K562 (cell line): ENCODE measurements at regions not wholly inside any gene's neighbourhood (a gene's known extent, or its start where the extent isn't known, plus 50 kb on each side); places are given as distances from the start of the nearest gene placed in this dataset.

Experiments
- ARID4B ChIP-seq: sonication (generic); formaldehyde crosslinking; IDR thresholded peaks from 2 replicates; pipeline ENCODE4 v1.8.0; 2022; ENCODE audit warnings: mild to moderate bottlenecking, missing genetic modification reagents
- BACH1 ChIP-seq: fragments of 200-800 bp; sonication (Bioruptor generic); IDR thresholded peaks from 2 replicates; pipeline ENCODE4 v1.6.1; 2016; ENCODE audit warnings: missing genetic modification characterization, missing compliant biosample characterization
- CTCF ChIP-seq, 3 experiments: IDR thresholded peaks in 2 of 3; conservative IDR thresholded peaks in 1 of 3; 2 replicates each; pipeline ENCODE4 v1.5.1; 2011 to 2012; ENCODE audit warnings: low read length in 3 of 3, mild to moderate bottlenecking in 3 of 3, control low read depth in 2 of 3, improper control_type of control experiment in 1 of 3, inconsistent platforms in 1 of 3, low read depth in 1 of 3, mixed read lengths in 1 of 3, moderate library complexity in 1 of 3; ENCODE audit not compliant: insufficient read depth in 2 of 3
- ESRRB ChIP-seq: fragments of 250-450 bp; sonication (Bioruptor Pico); IDR thresholded peaks from 2 replicates; pipeline ENCODE4 v1.5.0; 2020; ENCODE audit warnings: mild to moderate bottlenecking, moderate library complexity, borderline replicate concordance
- GTF2F1 ChIP-seq: IDR thresholded peaks from 2 replicates; pipeline ENCODE4 v1.6.1; 2011; ENCODE audit warnings: low read depth, low read length, improper control_type of control experiment
- HCFC1 ChIP-seq: IDR thresholded peaks from 2 replicates; pipeline ENCODE4 v1.6.1; 2012; ENCODE audit warnings: low read depth, low read length, improper control_type of control experiment
- L3MBTL2 ChIP-seq: fragments of 450-650 bp; IDR thresholded peaks from 2 replicates; pipeline ENCODE4 v1.6.1; 2016; ENCODE audit warnings: mild to moderate bottlenecking, moderate library complexity
- MAZ ChIP-seq, 2 experiments: fragments of 450-650 bp in 1 of 2; sonication (generic) in 1 of 2; formaldehyde crosslinking; IDR thresholded peaks in 1 of 2; conservative IDR thresholded peaks in 1 of 2; 2 replicates each; pipeline versions ENCODE4 v1.4.0 to v1.5.0; 2020; ENCODE audit warnings: mild to moderate bottlenecking in 1 of 2, missing genetic modification reagents in 1 of 2
- NR2C2 ChIP-seq, 2 experiments: fragments of 200-800 bp in 1 of 2; sonication (Bioruptor generic) in 1 of 2; sonication (generic) in 1 of 2; formaldehyde crosslinking in 1 of 2; IDR thresholded peaks; 2 replicates each; pipeline versions ENCODE4 v1.6.1 to v1.8.0; 2016 to 2022; ENCODE audit warnings: mild to moderate bottlenecking in 1 of 2, missing compliant biosample characterization in 1 of 2, missing genetic modification characterization in 1 of 2, missing genetic modification reagents in 1 of 2
- RAD51 ChIP-seq: fragments of 450-650 bp; IDR thresholded peaks from 2 replicates; pipeline ENCODE4 v1.7.1; 2016; ENCODE audit warnings: low read depth, mild to moderate bottlenecking, borderline replicate concordance
- RB1 ChIP-seq: fragments of 450-650 bp; IDR thresholded peaks from 2 replicates; pipeline ENCODE4 v1.6.1; 2017; ENCODE audit warnings: low read depth, mild to moderate bottlenecking
- TAF7 ChIP-seq: fragments of 450-650 bp; IDR thresholded peaks from 2 replicates; pipeline ENCODE4 v1.6.1; 2016; ENCODE audit warnings: missing genetic modification characterization, missing compliant biosample characterization
- TFE3 ChIP-seq: fragments of 450-650 bp; formaldehyde crosslinking; IDR thresholded peaks from 2 replicates; pipeline ENCODE4 v1.4.0; 2020; ENCODE audit warnings: mild to moderate bottlenecking, mixed read lengths
- ZNF436 ChIP-seq: fragments of 250-450, 450-650 bp; sonication (Bioruptor Pico); formaldehyde crosslinking; IDR thresholded peaks from 2 replicates; pipeline ENCODE4 v1.7.0; 2020; ENCODE audit warnings: mild to moderate bottlenecking
- ZNF57 ChIP-seq: fragments of 450-650 bp; formaldehyde crosslinking; IDR thresholded peaks from 2 replicates; pipeline ENCODE4 v1.4.0; 2020; ENCODE audit warnings: mild to moderate bottlenecking, moderate library complexity
- ZNF644 ChIP-seq: fragments of 200-800 bp; sonication (Bioruptor generic); IDR thresholded peaks from 2 replicates; pipeline ENCODE4 v1.6.1; 2016; ENCODE audit warnings: low read depth, missing genetic modification characterization, missing compliant biosample characterization
- TF ChIP-seq, protein P1 (sequence below): fragments of 450-650 bp; IDR thresholded peaks from 2 replicates; pipeline ENCODE4 v1.6.1; 2014; ENCODE audit warnings: low read depth, mild to moderate bottlenecking, moderate library complexity, borderline replicate concordance

GRCh38 chr7:106371629-106372028 lies 86.8 kb upstream of the NAMPT start (continued):
- 0 out of 4 replicates have a peak, but pooled peaks of 1 of the 2 experiments have one; percentile 34 for TF ChIP-seq MAZ (CRISPR knock-in tag; conservative IDR thresholded peaks at IDR 0.05 in 1 of 2, IDR thresholded peaks at IDR 0.05 in 1 of 2)
- no peak for TF ChIP-seq ZNF436 (CRISPR knock-in tag)
- 0 out of 2 replicates have a peak, but pooled peaks have one; percentile 34 for TF ChIP-seq TFE3 (CRISPR knock-in tag)
- TF ChIP-seq BACH1 (tag) = 0 out of 2 replicates have a peak, but pooled peaks have one; percentile 22
- peak; percentile 80 for TF ChIP-seq RAD51
- no peak for TF ChIP-seq RB1
- TF ChIP-seq GTF2F1 = no peak
- TF ChIP-seq TAF7 (tag) = 0 out of 2 replicates have a peak, but pooled peaks have one; percentile 51
- TF ChIP-seq L3MBTL2 = peak; percentile 67; the same call in 1 of the 2 replicates
- peak; percentile 53; the same call in 1 of the 2 replicates for TF ChIP-seq ZNF644 (tag)
- TF ChIP-seq CTCF (IDR thresholded peaks at IDR 0.05 in 2 of 3, conservative IDR thresholded peaks at IDR 0.05 in 1 of 3; ENCODE audit: insufficient read depth in 2 of 3, low read depth in 1 of 3, low read length in 3 of 3) = peak; percentile 23 to 51 (median 41); a peak in 2 of 6 replicates
- peak; percentile 11; the same call in 1 of the 2 replicates for TF ChIP-seq HCFC1
- no peak for TF ChIP-seq ARID4B (CRISPR knock-in tag)
- no peak for TF ChIP-seq ESRRB (CRISPR knock-in tag)
- TF ChIP-seq ZNF57 = no peak
- no peak for TF ChIP-seq NR2C2 (CRISPR knock-in tag; IDR thresholded peaks at IDR 0.05)
- TF ChIP-seq NR2C2 (tag; IDR thresholded peaks at IDR 0.05) = peak; percentile 40; the same call in 1 of the 2 replicates
- TF ChIP-seq, protein P1, sequence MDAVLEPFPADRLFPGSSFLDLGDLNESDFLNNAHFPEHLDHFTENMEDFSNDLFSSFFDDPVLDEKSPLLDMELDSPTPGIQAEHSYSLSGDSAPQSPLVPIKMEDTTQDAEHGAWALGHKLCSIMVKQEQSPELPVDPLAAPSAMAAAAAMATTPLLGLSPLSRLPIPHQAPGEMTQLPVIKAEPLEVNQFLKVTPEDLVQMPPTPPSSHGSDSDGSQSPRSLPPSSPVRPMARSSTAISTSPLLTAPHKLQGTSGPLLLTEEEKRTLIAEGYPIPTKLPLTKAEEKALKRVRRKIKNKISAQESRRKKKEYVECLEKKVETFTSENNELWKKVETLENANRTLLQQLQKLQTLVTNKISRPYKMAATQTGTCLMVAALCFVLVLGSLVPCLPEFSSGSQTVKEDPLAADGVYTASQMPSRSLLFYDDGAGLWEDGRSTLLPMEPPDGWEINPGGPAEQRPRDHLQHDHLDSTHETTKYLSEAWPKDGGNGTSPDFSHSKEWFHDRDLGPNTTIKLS = no peak
